PC-3 (cell line): ENCODE measurements at regions not wholly inside any gene's neighbourhood (a gene's known extent, or its start where the extent isn't known, plus 50 kb on each side); places are given as distances from the start of the nearest gene placed in this dataset.
A peak's percentile ranks its signal among the peaks of the same experiment; 100 is the strongest.

Source experiments
- ATAC-seq: fragments of 200-7000 bp; cut with Tn5 transposase; 2 replicates; pipeline ENCODE4 v1.9.1; 2020; ENCODE audit warnings: mild to moderate bottlenecking, moderate library complexity
- BruUV-seq: library from RNA; stranded (reverse); fragments of 400-500 nt; replicated peaks from 2 replicates; lab custom pipeline; 2021; lab: Mats Ljungman, UMichigan
- CTCF ChIA-PET: fragments of 300-600 bp; sonication (Branson Sonifier 250); formaldehyde crosslinking; loops from one replicate; lab custom pipeline; 2022; ENCODE audit warnings: antibody characterized with exemption; lab: Charles Lee
- POLR2A ChIA-PET: fragments of 300-600 bp; sonication (Branson Sonifier 250); formaldehyde crosslinking; loops from one replicate; lab custom pipeline; 2022; ENCODE audit warnings: antibody characterized with exemption; ENCODE audit not compliant: unreplicated experiment; lab: Charles Lee
- DNase-seq: peaks from one replicate; pipeline ENCODE4 v3.0.0-alpha.2; 2015
- H2AFZ ChIP-seq: fragments of 300-600 bp; sonication (generic); 2 replicates; pipeline ENCODE4 v1.6.0; 2016; ENCODE audit warnings: antibody characterized with exemption, low read length
- H3F3A ChIP-seq: fragments of 300-600 bp; sonication (generic); one replicate; pipeline ENCODE4 v1.6.0; 2017; ENCODE audit warnings: antibody characterized with exemption, low read length, control low read depth, mild to moderate bottlenecking; ENCODE audit not compliant: unreplicated experiment
- H3K27ac ChIP-seq: fragments of 300-600 bp; sonication (generic); 2 replicates; pipeline ENCODE4 v1.5.1; 2016; ENCODE audit warnings: mild to moderate bottlenecking, low read length
- H3K27me3 ChIP-seq: fragments of 300-600 bp; sonication (generic); 2 replicates; pipeline ENCODE4 v1.6.1; 2016; ENCODE audit warnings: low read length, mixed read lengths
- H3K36me3 ChIP-seq: fragments of 300-600 bp; sonication (generic); 2 replicates; pipeline ENCODE4 v1.6.1; 2016; ENCODE audit warnings: low read depth, mixed run types, low read length, mixed read lengths
- H3K4me1 ChIP-seq: fragments of 300-600 bp; sonication (generic); 2 replicates; pipeline ENCODE4 v1.5.1; 2016; ENCODE audit warnings: low read length; ENCODE audit not compliant: insufficient read depth
- H3K4me2 ChIP-seq: fragments of 300-600 bp; sonication (generic); 2 replicates; pipeline ENCODE4 v1.6.0; 2016; ENCODE audit warnings: low read length
- H3K4me3 ChIP-seq: fragments of 300-600 bp; sonication (generic); 2 replicates; pipeline ENCODE4 v1.5.1; 2016; ENCODE audit warnings: mild to moderate bottlenecking, low read length, mixed read lengths
- H3K79me2 ChIP-seq: fragments of 300-600 bp; sonication (generic); 2 replicates; pipeline ENCODE4 v1.6.1; 2017; ENCODE audit warnings: low read length, mixed read lengths
- H3K9ac ChIP-seq: fragments of 300-600 bp; sonication (generic); 2 replicates; pipeline ENCODE4 v1.6.0; 2016; ENCODE audit warnings: mild to moderate bottlenecking, low read length
- H3K9me2 ChIP-seq: fragments of 300-600 bp; sonication (generic); replicated peaks from 2 replicates; pipeline ENCODE4 v1.6.1; 2016; ENCODE audit warnings: mixed run types, low read length, mixed read lengths
- H3K9me3 ChIP-seq: fragments of 300-600 bp; sonication (generic); 2 replicates; pipeline ENCODE4 v1.6.1; 2016; ENCODE audit warnings: low read length, mixed read lengths
- H4K20me1 ChIP-seq: fragments of 300-600 bp; sonication (generic); 2 replicates; pipeline ENCODE4 v1.6.1; 2016; ENCODE audit warnings: low read length, mixed read lengths
- EZH2 ChIP-seq: fragments of 300-600 bp; sonication (generic); IDR thresholded peaks from one replicate; pipeline ENCODE4 v1.6.1; 2017; ENCODE audit warnings: antibody characterized with exemption, mild to moderate bottlenecking, low read length; ENCODE audit not compliant: unreplicated experiment
- EZH2phosphoT487 ChIP-seq: fragments of 300-600 bp; sonication (generic); IDR thresholded peaks from 2 replicates; pipeline ENCODE4 v1.6.1; 2018; ENCODE audit warnings: mild to moderate bottlenecking, antibody characterized with exemption, low read length, borderline replicate concordance
- intact Hi-C: fragments of 100-400 bp; cut with micrococcal nuclease; formaldehyde crosslinking; loops from 2 replicates; pipeline ENCODE4 v1.9.0; 2023
- TF ChIP-seq, protein P1 (sequence below): fragments of 300-600 bp; sonication (generic); conservative IDR thresholded peaks from 2 replicates; pipeline ENCODE4 v1.5.1; 2017; ENCODE audit warnings: antibody characterized with exemption, low read depth, mild to moderate bottlenecking, low read length

DNA sequence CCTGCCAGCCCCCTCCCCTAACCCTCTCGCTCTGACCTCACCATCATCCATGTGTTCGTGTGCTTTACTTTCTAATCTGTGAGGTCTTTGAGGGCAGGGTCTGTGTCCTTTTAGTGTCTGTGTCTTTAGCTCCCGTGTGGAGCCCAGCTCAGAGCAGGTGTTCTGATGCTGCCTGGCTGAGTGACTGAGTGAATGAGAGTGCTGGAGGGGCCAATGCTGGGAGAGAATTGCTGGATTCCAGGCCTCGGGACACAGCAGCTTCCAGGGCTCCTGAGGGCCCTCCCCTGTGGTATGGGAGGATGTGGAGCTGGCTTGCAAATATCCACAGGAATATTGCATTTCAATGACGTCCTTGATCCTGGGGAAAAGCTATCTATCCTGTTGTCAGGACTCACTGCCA, 160.6 kb downstream of the ANKRD30B start:
- H3K79me2 ChIP-seq = no peaks in the 10 kb centered on the region
- no peak overlapping the region for H3K9ac ChIP-seq
- H3K9me3 ChIP-seq = no peaks in the 10 kb centered on the region
- H3K27ac ChIP-seq = no peak overlapping the region
- H4K20me1 ChIP-seq = no peaks in the 10 kb centered on the region
- no peaks in the 10 kb centered on the region for H3K9me2 ChIP-seq
- H3K36me3 ChIP-seq = no peaks in the 10 kb centered on the region
- TF ChIP-seq EZH2phosphoT487 = no peak
- TF ChIP-seq, protein P1, sequence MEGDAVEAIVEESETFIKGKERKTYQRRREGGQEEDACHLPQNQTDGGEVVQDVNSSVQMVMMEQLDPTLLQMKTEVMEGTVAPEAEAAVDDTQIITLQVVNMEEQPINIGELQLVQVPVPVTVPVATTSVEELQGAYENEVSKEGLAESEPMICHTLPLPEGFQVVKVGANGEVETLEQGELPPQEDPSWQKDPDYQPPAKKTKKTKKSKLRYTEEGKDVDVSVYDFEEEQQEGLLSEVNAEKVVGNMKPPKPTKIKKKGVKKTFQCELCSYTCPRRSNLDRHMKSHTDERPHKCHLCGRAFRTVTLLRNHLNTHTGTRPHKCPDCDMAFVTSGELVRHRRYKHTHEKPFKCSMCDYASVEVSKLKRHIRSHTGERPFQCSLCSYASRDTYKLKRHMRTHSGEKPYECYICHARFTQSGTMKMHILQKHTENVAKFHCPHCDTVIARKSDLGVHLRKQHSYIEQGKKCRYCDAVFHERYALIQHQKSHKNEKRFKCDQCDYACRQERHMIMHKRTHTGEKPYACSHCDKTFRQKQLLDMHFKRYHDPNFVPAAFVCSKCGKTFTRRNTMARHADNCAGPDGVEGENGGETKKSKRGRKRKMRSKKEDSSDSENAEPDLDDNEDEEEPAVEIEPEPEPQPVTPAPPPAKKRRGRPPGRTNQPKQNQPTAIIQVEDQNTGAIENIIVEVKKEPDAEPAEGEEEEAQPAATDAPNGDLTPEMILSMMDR = no peak
- no peak overlapping the region for H2AFZ ChIP-seq
- no peaks in the 10 kb centered on the region for H3K27me3 ChIP-seq
- intact Hi-C loops = no loop called here
- POLR2A ChIA-PET = no interaction called here
- no TSS peak for BruUV-seq
- no peaks in the 10 kb centered on the region for H3F3A ChIP-seq
- no peak for ATAC-seq
- H3K4me2 ChIP-seq = no peak overlapping the region
- DNase-seq = no peak
- no peak overlapping the region for H3K4me3 ChIP-seq
- no peaks in the 10 kb centered on the region for H3K4me1 ChIP-seq
- CTCF ChIA-PET = no interaction called here

DNA sequence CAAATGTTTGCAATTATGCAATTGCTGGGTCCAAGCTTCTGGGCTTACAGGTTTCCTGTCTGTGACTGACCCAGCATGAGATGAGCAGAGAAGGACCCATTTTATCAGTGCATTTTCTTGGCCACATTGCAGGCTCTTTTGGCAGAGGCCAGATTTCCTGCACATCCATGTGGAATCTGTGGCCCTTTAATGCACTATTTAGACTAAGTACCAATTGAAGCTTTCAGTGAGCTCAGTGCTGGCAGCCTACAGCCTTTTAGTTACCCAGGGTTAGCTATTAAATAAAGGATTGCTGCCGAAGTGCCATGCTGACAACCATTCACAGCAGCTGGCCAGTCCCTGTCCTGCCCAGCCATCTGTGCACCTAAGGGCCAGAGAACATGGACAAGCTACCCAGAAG, 165.0 kb downstream of the ANKRD30B start:
- ChIA-PET POLR2A (no interaction called here), CTCF (no interaction called here)
- TF ChIP-seq EZH2phosphoT487 = no peak
- no peak for TF ChIP-seq EZH2
- TF ChIP-seq, protein P1 = no peak
- Histone ChIP-seq H3K36me3 (no peaks in the 10 kb centered on the region), H3K9ac (no peak overlapping the region), H3K4me1 (peaks cover 14% of the 10 kb centered on the region), H2AFZ (no peak overlapping the region), H3K4me2 (no peak overlapping the region), H3F3A (no peaks in the 10 kb centered on the region), H4K20me1 (no peaks in the 10 kb centered on the region), H3K27me3 (no peaks in the 10 kb centered on the region), H3K9me2 (no peaks in the 10 kb centered on the region), H3K4me3 (no peak overlapping the region), H3K27ac (no peak overlapping the region), H3K9me3 (no peaks in the 10 kb centered on the region), H3K79me2 (no peaks in the 10 kb centered on the region)
- intact Hi-C loops = loop anchor here (5.0 kb wide), 1 partner anchor 59 kb away; no protein-coding TSS in a partner anchor
- DNase-seq (no peak), ATAC-seq (no peak)
- no TSS peak for BruUV-seq

DNA sequence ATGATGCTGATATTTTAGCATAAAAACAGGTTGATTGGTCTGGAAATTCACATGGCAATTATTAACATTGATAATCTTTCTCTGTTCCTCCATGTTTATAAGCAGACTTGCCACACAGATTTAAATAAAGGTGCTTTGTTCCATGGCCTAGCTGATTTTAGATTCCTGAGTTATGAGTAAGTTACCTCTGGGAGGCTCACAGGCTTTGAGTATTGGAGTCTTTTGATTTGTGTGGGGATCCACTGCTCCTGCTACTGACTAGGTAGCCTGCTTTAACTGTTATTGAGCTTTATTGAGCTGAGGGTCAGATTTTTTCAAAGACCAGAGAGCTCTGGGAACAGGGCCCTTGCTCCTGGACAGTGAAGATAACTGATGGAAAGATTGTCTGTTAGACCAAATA, 166.1 kb downstream of the ANKRD30B start:
- ChIA-PET CTCF (no interaction called here), POLR2A (no interaction called here)
- H3K9me2 ChIP-seq = no peaks in the 10 kb centered on the region
- no TSS peak for BruUV-seq
- H3K9me3 ChIP-seq = no peaks in the 10 kb centered on the region
- no peaks in the 10 kb centered on the region for H3K79me2 ChIP-seq
- H3K4me3 ChIP-seq = no peak overlapping the region
- DNase-seq = peak; percentile 61
- intact Hi-C loops = loop anchor here (5.0 kb wide), 1 partner anchor 58 kb away; no protein-coding TSS in a partner anchor
- 0 out of 2 replicates have a peak overlapping the region, but pooled peaks have one; percentile 6 for H3K4me2 ChIP-seq
- ATAC-seq = peak; percentile 87
- H3F3A ChIP-seq = no peaks in the 10 kb centered on the region
- H2AFZ ChIP-seq = 0 out of 2 replicates have a peak overlapping the region, but pooled peaks have one; percentile 28
- H3K27me3 ChIP-seq = no peaks in the 10 kb centered on the region
- H3K4me1 ChIP-seq = peaks cover 14% of the 10 kb centered on the region
- H4K20me1 ChIP-seq = no peaks in the 10 kb centered on the region
- H3K36me3 ChIP-seq = no peaks in the 10 kb centered on the region
- H3K9ac ChIP-seq = no peak overlapping the region
- H3K27ac ChIP-seq = no peak overlapping the region
- TF ChIP-seq EZH2 (no peak), EZH2phosphoT487 (no peak)
- TF ChIP-seq, protein P1 = no peak
